H9 (cell line): ENCODE measurements at regions not wholly inside any gene's neighbourhood (a gene's known extent, or its start where the extent isn't known, plus 50 kb on each side); places are given as distances from the start of the nearest gene placed in this dataset.

ENCODE experiments used
- DNase-seq: peaks from one replicate; pipeline ENCODE4 v3.0.0-alpha.2; 2017
- H2AFZ ChIP-seq: one replicate; pipeline ENCODE4 v1.6.1; 2013; ENCODE audit warnings: mild to moderate bottlenecking, low read length, control low read depth, moderate library complexity
- H2AK5ac ChIP-seq: 2 replicates; pipeline ENCODE4 v1.6.1; 2013; ENCODE audit warnings: low read length, control low read depth, mixed read lengths; ENCODE audit not compliant: insufficient read length
- H2BK120ac ChIP-seq: one replicate; pipeline ENCODE4 v1.6.1; 2013; ENCODE audit warnings: low read depth, mild to moderate bottlenecking, low read length, control low read depth, inconsistent platforms; ENCODE audit not compliant: poor library complexity, severe bottlenecking
- H2BK12ac ChIP-seq: 2 replicates; pipeline ENCODE4 v1.6.1; 2013; ENCODE audit warnings: low read length, control low read depth, mixed read lengths, low read depth; ENCODE audit not compliant: insufficient read length
- H2BK15ac ChIP-seq: 2 replicates; pipeline ENCODE4 v1.6.1; 2013; ENCODE audit warnings: low read depth, low read length, control low read depth
- H2BK20ac ChIP-seq: one replicate; pipeline ENCODE4 v1.6.1; 2013; ENCODE audit warnings: low read depth, mild to moderate bottlenecking, low read length, control low read depth, inconsistent platforms; ENCODE audit not compliant: poor library complexity, severe bottlenecking
- H2BK5ac ChIP-seq: 2 replicates; pipeline ENCODE4 v1.6.1; 2013; ENCODE audit warnings: low read length, control low read depth, mixed read lengths; ENCODE audit not compliant: insufficient read length
- H3K14ac ChIP-seq: 2 replicates; pipeline ENCODE4 v1.6.1; 2013; ENCODE audit warnings: low read length, control low read depth; ENCODE audit not compliant: insufficient read depth
- H3K18ac ChIP-seq: 2 replicates; pipeline ENCODE4 v1.6.1; 2013; ENCODE audit warnings: low read depth, mild to moderate bottlenecking, mixed read lengths, low read length, control low read depth; ENCODE audit not compliant: insufficient read length
- H3K23ac ChIP-seq: 2 replicates; pipeline ENCODE4 v1.6.1; 2013; ENCODE audit warnings: low read length, control low read depth, mixed read lengths, low read depth; ENCODE audit not compliant: insufficient read length
- H3K23me2 ChIP-seq: 2 replicates; pipeline ENCODE4 v1.6.1; 2013; ENCODE audit warnings: low read depth, mild to moderate bottlenecking, mixed read lengths, low read length, control low read depth; ENCODE audit not compliant: insufficient read length, poor library complexity, severe bottlenecking
- H3K27ac ChIP-seq: 2 replicates; pipeline ENCODE4 v1.5.1; 2013; ENCODE audit warnings: low read length, control low read depth, mixed read lengths, low read depth; ENCODE audit not compliant: insufficient read length
- H3K27me3 ChIP-seq: 2 replicates; pipeline ENCODE4 v1.6.1; 2013; ENCODE audit warnings: low read length, control low read depth, inconsistent platforms; ENCODE audit not compliant: insufficient read depth
- H3K4ac ChIP-seq: 2 replicates; pipeline ENCODE4 v1.6.1; 2013; ENCODE audit warnings: low read depth, mild to moderate bottlenecking, control low read depth, inconsistent platforms, low read length, moderate library complexity
- H3K4me1 ChIP-seq: 2 replicates; pipeline ENCODE4 v1.6.1; 2013; ENCODE audit warnings: low read length, control low read depth, inconsistent platforms; ENCODE audit not compliant: insufficient read depth
- H3K4me2 ChIP-seq: 2 replicates; pipeline ENCODE4 v1.6.1; 2013; ENCODE audit warnings: low read length, control low read depth, mixed read lengths; ENCODE audit not compliant: insufficient read length, insufficient read depth
- H3K56ac ChIP-seq: 2 replicates; pipeline ENCODE4 v1.6.1; 2013; ENCODE audit warnings: low read depth, mild to moderate bottlenecking, mixed read lengths, low read length, control low read depth; ENCODE audit not compliant: insufficient read length
- H3K79me1 ChIP-seq: 2 replicates; pipeline ENCODE4 v1.6.1; 2013; ENCODE audit warnings: low read depth, mild to moderate bottlenecking, moderate library complexity, low read length, control low read depth, inconsistent platforms; ENCODE audit not compliant: insufficient read depth, poor library complexity, severe bottlenecking
- H3K79me2 ChIP-seq: 2 replicates; pipeline ENCODE4 v1.6.1; 2013; ENCODE audit warnings: low read length, control low read depth, inconsistent platforms; ENCODE audit not compliant: insufficient read depth
- H3K9ac ChIP-seq: 2 replicates; pipeline ENCODE4 v1.6.1; 2013; ENCODE audit warnings: low read length, control low read depth, mixed read lengths; ENCODE audit not compliant: insufficient read length; ENCODE audit errors: extremely low read depth
- H3K9me3 ChIP-seq: one replicate; pipeline ENCODE4 v1.6.1; 2013; ENCODE audit warnings: low read depth, low read length, inconsistent platforms; ENCODE audit not compliant: control insufficient read depth
- H3T11ph ChIP-seq: one replicate; pipeline ENCODE4 v1.6.1; 2013; ENCODE audit warnings: mild to moderate bottlenecking, low read length, control low read depth, inconsistent platforms
- H4K20me1 ChIP-seq: one replicate; pipeline ENCODE4 v1.6.1; 2013; ENCODE audit not compliant: control insufficient read depth, insufficient read length, insufficient read depth
- H4K5ac ChIP-seq: 2 replicates; pipeline ENCODE4 v1.6.1; 2013; ENCODE audit warnings: low read depth, mild to moderate bottlenecking, mixed read lengths, low read length, control low read depth; ENCODE audit not compliant: insufficient read length
- H4K8ac ChIP-seq: replicated peaks from 2 replicates; pipeline ENCODE4 v1.6.1; 2013; ENCODE audit warnings: low read length, control low read depth, mixed read lengths, low read depth; ENCODE audit not compliant: insufficient read length
- H4K91ac ChIP-seq: 2 replicates; pipeline ENCODE4 v1.6.1; 2013; ENCODE audit warnings: low read depth, mild to moderate bottlenecking, moderate library complexity, mixed read lengths, low read length, control low read depth; ENCODE audit not compliant: insufficient read length
- H3K27ac Mint-ChIP-seq, 3 experiments: 2 replicates in 2 of 3; 3 replicates in 1 of 3; pipeline ENCODE4 v1.8.0; 2020 to 2021; ENCODE audit warnings: mixed read lengths in 3 of 3, mild to moderate bottlenecking in 1 of 3, moderate library complexity in 1 of 3
- H3K27me3 Mint-ChIP-seq: 2 replicates; pipeline ENCODE4 v1.8.0; 2021; ENCODE audit warnings: low read depth, mild to moderate bottlenecking, moderate library complexity, mixed read lengths
- H3K36me3 Mint-ChIP-seq, 3 experiments: 2 replicates in 2 of 3; 3 replicates in 1 of 3; pipeline ENCODE4 v1.8.0; 2020 to 2021; ENCODE audit warnings: low read depth in 3 of 3, mixed read lengths in 3 of 3; ENCODE audit not compliant: insufficient read depth in 1 of 3
- H3K4me1 Mint-ChIP-seq, 2 experiments: 2 replicates each; pipeline ENCODE4 v1.8.0; 2020; ENCODE audit warnings: mixed read lengths in 2 of 2
- H3K4me3 Mint-ChIP-seq, 2 experiments: 2 replicates in 1 of 2; 3 replicates in 1 of 2; pipeline ENCODE4 v1.8.0; 2020 to 2021; ENCODE audit warnings: mild to moderate bottlenecking in 2 of 2, mixed read lengths in 2 of 2, moderate library complexity in 1 of 2
- H3K9me3 Mint-ChIP-seq, 2 experiments: 2 replicates in 1 of 2; 3 replicates in 1 of 2; pipeline ENCODE4 v1.8.0; 2020; ENCODE audit warnings: mild to moderate bottlenecking in 2 of 2, mixed read lengths in 2 of 2, moderate library complexity in 1 of 2
- WGBS: extraction: QIAGEN DNeasy Blood & Tissue Kit; methylation state at CpG from one replicate; pipeline ENCODE4 v1.1.7; 2013; ENCODE audit warnings: missing lambda C conversion rate, low lambda C conversion rate, mixed read lengths; ENCODE audit not compliant: insufficient read length; ENCODE audit errors: extremely low coverage; 5-methylcytosine and 5-hydroxymethylcytosine counted together
- TF ChIP-seq, protein P1 (sequence below): fragments of 200-600 bp; sonication (generic); conservative IDR thresholded peaks from 3 replicates; pipeline ENCODE4 v1.8.0; 2021; ENCODE audit warnings: antibody characterized with exemption, mild to moderate bottlenecking

DNA sequence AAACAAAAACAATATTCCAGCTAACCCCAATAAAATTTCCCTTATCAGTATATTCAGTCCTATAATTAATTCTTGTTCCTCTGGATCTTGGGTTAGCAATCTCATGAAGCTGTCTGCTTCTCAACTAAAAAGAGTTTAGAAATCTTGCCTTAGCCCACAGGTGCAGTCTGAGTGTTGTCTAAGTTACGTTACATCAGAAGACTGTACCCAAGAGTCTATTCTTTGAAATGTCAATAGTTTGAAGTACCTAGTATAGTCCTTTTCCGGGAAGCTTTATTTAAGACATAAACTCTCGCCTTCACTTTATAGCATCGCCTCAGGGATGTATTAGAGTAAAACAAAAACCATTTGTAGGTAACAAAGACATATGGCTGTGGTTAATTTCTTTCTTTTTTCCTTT is 465.1 kb downstream of the FUT8 start:
- no peak overlapping the region for H3K23ac ChIP-seq
- no peak overlapping the region for H3K27ac Mint-ChIP-seq
- H3K27me3 Mint-ChIP-seq, result no peaks in the 10 kb centered on the region
- H3K14ac ChIP-seq, result no peak overlapping the region
- no peaks in the 10 kb centered on the region for H3K27me3 ChIP-seq
- H3K4me1 Mint-ChIP-seq, result no peaks in the 10 kb centered on the region
- H2BK120ac ChIP-seq, result no peak overlapping the region
- H4K20me1 ChIP-seq, result no peaks in the 10 kb centered on the region
- H3K4ac ChIP-seq, result no peak overlapping the region
- H4K91ac ChIP-seq, result no peak overlapping the region
- no peak overlapping the region for H2BK15ac ChIP-seq
- no peaks in the 10 kb centered on the region for H3K79me1 ChIP-seq
- no peak overlapping the region for H3K27ac ChIP-seq
- H3K23me2 ChIP-seq, result no peaks in the 10 kb centered on the region
- H2BK5ac ChIP-seq, result no peak overlapping the region
- peaks cover 0 to 4% (median 0%) of the 10 kb centered on the region in 3 experiments; a peak in 1 of 7 replicates for H3K36me3 Mint-ChIP-seq
- WGBS, result no CpG with 5 or more reads among the region's 4 CpGs
- no peak overlapping the region for H3T11ph ChIP-seq
- no peak overlapping the region for H3K9ac ChIP-seq
- no peak overlapping the region for H3K4me2 ChIP-seq
- no peaks in the 10 kb centered on the region for H3K9me3 ChIP-seq
- H3K4me1 ChIP-seq, result no peaks in the 10 kb centered on the region
- TF ChIP-seq, protein P1, sequence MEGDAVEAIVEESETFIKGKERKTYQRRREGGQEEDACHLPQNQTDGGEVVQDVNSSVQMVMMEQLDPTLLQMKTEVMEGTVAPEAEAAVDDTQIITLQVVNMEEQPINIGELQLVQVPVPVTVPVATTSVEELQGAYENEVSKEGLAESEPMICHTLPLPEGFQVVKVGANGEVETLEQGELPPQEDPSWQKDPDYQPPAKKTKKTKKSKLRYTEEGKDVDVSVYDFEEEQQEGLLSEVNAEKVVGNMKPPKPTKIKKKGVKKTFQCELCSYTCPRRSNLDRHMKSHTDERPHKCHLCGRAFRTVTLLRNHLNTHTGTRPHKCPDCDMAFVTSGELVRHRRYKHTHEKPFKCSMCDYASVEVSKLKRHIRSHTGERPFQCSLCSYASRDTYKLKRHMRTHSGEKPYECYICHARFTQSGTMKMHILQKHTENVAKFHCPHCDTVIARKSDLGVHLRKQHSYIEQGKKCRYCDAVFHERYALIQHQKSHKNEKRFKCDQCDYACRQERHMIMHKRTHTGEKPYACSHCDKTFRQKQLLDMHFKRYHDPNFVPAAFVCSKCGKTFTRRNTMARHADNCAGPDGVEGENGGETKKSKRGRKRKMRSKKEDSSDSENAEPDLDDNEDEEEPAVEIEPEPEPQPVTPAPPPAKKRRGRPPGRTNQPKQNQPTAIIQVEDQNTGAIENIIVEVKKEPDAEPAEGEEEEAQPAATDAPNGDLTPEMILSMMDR, result no peak
- no peak overlapping the region for H2AFZ ChIP-seq
- no peak overlapping the region for H2BK12ac ChIP-seq
- no peak overlapping the region for H2BK20ac ChIP-seq
- H3K9me3 Mint-ChIP-seq, result peaks cover 4 to 5% of the 10 kb centered on the region in 2 experiments; a peak in 4 of 5 replicates
- DNase-seq, result no peak
- no peak overlapping the region for H2AK5ac ChIP-seq
- no peak overlapping the region for H3K4me3 Mint-ChIP-seq
- no peak overlapping the region for H4K8ac ChIP-seq
- H3K18ac ChIP-seq, result no peak overlapping the region
- H3K79me2 ChIP-seq, result no peaks in the 10 kb centered on the region
- H4K5ac ChIP-seq, result no peak overlapping the region
- no peak overlapping the region for H3K56ac ChIP-seq
